ENCODE measurements at regions not wholly inside any gene's neighbourhood (a gene's known extent, or its start where the extent isn't known, plus 50 kb on each side); places are given as distances from the start of the nearest gene placed in this dataset.
"Not testable (repeated sequence)": the region's sequence is repeated elsewhere in the genome, so short reads cannot be mapped to it uniquely, and the experiment has no call there.

DNA sequence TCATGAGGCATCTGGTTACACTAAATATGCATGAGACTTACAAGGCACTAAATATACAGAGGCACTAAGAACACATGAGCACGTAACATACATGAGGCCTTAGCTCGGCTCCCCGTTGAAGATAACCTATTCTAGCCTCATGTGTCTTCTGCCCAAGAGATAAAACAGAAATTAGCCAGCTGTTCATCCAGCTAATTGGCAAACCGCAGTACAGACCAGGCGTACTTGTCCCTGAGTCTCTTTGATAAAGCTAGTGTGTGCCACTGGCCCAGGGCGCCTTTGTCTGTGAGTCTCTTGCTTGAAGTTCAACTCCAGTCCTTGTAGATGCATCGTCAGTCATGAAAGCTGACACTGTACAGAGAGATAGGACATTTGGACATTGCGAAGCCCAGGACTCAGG lies 121.9 kb upstream of the SPATA12 start:
- Histone ChIP-seq H3K4me3 (ENCODE audit: extremely low read depth, insufficient read depth, low read length, poor library complexity, severe bottlenecking) (no peak overlapping the region), H3K9me3 (ENCODE audit: control insufficient read depth, low read length) (peaks cover 11% of the 10 kb centered on the region), H3K4me1 (ENCODE audit: control insufficient read depth, insufficient read depth, low read length, poor library complexity, severe bottlenecking) (peaks cover 4% of the 10 kb centered on the region), H3K27ac (ENCODE audit: low read depth, low read length, severe bottlenecking) (no peak overlapping the region), H3K36me3 (ENCODE audit: control insufficient read depth, insufficient read depth, low read length) (no peaks in the 10 kb centered on the region)
- 93 to 96% methylated on average over 8 of the region's 8 CpGs for WGBS, 2 experiments (ENCODE audit: insufficient coverage in 2 of 2)

DNA sequence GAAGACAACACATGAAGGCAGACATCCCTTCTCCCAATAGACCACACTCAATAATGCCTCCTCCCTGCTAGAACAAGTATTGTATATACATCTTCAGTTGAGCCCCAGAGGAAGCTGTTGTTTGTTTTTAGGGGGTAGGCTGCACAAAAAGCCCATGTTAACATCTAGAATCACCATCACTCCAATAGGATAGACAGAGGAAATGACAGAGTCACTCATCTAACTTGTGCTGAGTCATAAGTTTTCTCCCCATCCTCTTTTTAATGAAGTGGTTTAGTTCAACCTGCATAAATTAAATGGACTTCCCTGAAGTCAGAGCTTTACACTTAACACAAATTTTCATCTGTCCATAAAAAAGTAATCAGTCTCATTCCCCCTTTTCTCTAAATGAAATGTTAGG lies 122.9 kb upstream of the SPATA12 start:
- H3K9me3 ChIP-seq (ENCODE audit: control insufficient read depth, low read length): peaks cover 13% of the 10 kb centered on the region
- H3K4me1 ChIP-seq (ENCODE audit: control insufficient read depth, insufficient read depth, low read length, poor library complexity, severe bottlenecking): peaks cover 4% of the 10 kb centered on the region
- no peaks in the 10 kb centered on the region for H3K36me3 ChIP-seq (ENCODE audit: control insufficient read depth, insufficient read depth, low read length)
- H3K27ac ChIP-seq (ENCODE audit: low read depth, low read length, severe bottlenecking): peak overlapping the region; percentile 45
- no peak overlapping the region for H3K4me3 ChIP-seq (ENCODE audit: extremely low read depth, insufficient read depth, low read length, poor library complexity, severe bottlenecking)

- Histone ChIP-seq H3K9me3 (ENCODE audit: control insufficient read depth, low read length) (peaks cover 13% of the 10 kb centered on the region), H3K36me3 (ENCODE audit: control insufficient read depth, insufficient read depth, low read length) (no peaks in the 10 kb centered on the region), H3K4me3 (ENCODE audit: extremely low read depth, insufficient read depth, low read length, poor library complexity, severe bottlenecking) (no peak overlapping the region), H3K27ac (ENCODE audit: low read depth, low read length, severe bottlenecking) (no peak overlapping the region), H3K4me1 (ENCODE audit: control insufficient read depth, insufficient read depth, low read length, poor library complexity, severe bottlenecking) (peaks cover 8% of the 10 kb centered on the region)
- WGBS, 2 experiments (ENCODE audit: insufficient coverage in 2 of 2): 100% methylated on average over 1 of the region's 1 CpG
These were observed 124.7 kb upstream of the SPATA12 start for GRCh38 chr3:56935811-56936210.

GRCh38 chr3:56934481-56934880 lies 126.0 kb upstream of the SPATA12 start:
- 93 to 94% methylated on average over 14 to 21 of the region's 26 CpGs for WGBS, 2 experiments (ENCODE audit: insufficient coverage in 2 of 2)
- H3K4me1 ChIP-seq (ENCODE audit: control insufficient read depth, insufficient read depth, low read length, poor library complexity, severe bottlenecking): peaks cover 22% of the 10 kb centered on the region
- H3K4me3 ChIP-seq (ENCODE audit: extremely low read depth, insufficient read depth, low read length, poor library complexity, severe bottlenecking): not testable (repeated sequence)

GRCh38 chr3:56933803-56934202 lies 126.7 kb upstream of the SPATA12 start:
- Histone ChIP-seq H3K36me3 (ENCODE audit: control insufficient read depth, insufficient read depth, low read length) (no peaks in the 10 kb centered on the region), H3K4me1 (ENCODE audit: control insufficient read depth, insufficient read depth, low read length, poor library complexity, severe bottlenecking) (peaks cover 27% of the 10 kb centered on the region), H3K9me3 (ENCODE audit: control insufficient read depth, low read length) (peaks cover 13% of the 10 kb centered on the region), H3K27ac (ENCODE audit: low read depth, low read length, severe bottlenecking) (no peak overlapping the region), H3K4me3 (ENCODE audit: extremely low read depth, insufficient read depth, low read length, poor library complexity, severe bottlenecking) (no peak overlapping the region)
- WGBS, 2 experiments (ENCODE audit: insufficient coverage in 2 of 2): 100% methylated on average over 1 of the region's 1 CpG; no CpG with 5 or more reads in 1 of the 2 experiments

More at GRCh38 chr3:56934481-56934880, 126.0 kb upstream of the SPATA12 start:
- not testable (repeated sequence) for H3K27ac ChIP-seq (ENCODE audit: low read depth, low read length, severe bottlenecking); H3K36me3 ChIP-seq (ENCODE audit: control insufficient read depth, insufficient read depth, low read length)
- H3K9me3 ChIP-seq (ENCODE audit: control insufficient read depth, low read length): peaks cover 13% of the 10 kb centered on the region

DNA sequence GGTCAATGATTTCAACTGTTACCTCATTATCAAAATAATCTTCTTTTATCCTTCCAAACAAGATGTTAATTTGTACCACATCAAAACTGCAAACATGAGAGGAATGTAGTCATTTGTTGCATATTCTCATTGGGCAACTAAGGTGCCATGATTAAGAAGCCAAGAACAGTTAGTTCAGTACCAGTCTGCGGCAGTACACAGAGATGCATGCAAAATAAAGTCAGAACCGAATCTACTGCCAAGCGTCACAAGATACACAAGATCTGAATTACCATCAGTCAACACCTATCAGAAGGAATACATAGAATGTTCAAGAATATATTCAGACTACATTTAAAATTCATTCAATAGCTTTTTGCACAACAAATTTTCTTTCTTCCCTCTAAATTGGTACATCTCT lies 127.6 kb upstream of the SPATA12 start:
- H3K4me3 ChIP-seq (ENCODE audit: extremely low read depth, insufficient read depth, low read length, poor library complexity, severe bottlenecking): no peak overlapping the region
- peaks cover 36% of the 10 kb centered on the region for H3K4me1 ChIP-seq (ENCODE audit: control insufficient read depth, insufficient read depth, low read length, poor library complexity, severe bottlenecking)
- H3K9me3 ChIP-seq (ENCODE audit: control insufficient read depth, low read length): peaks cover 13% of the 10 kb centered on the region
- no peaks in the 10 kb centered on the region for H3K36me3 ChIP-seq (ENCODE audit: control insufficient read depth, insufficient read depth, low read length)
- 95 to 100% methylated on average over 2 to 3 of the region's 3 CpGs for WGBS, 2 experiments (ENCODE audit: insufficient coverage in 2 of 2)
- H3K27ac ChIP-seq (ENCODE audit: low read depth, low read length, severe bottlenecking): no peak overlapping the region

- Histone ChIP-seq H3K36me3 (ENCODE audit: control insufficient read depth, insufficient read depth, low read length) (no peaks in the 10 kb centered on the region), H3K4me3 (ENCODE audit: extremely low read depth, insufficient read depth, low read length, poor library complexity, severe bottlenecking) (no peak overlapping the region), H3K27ac (ENCODE audit: low read depth, low read length, severe bottlenecking) (no peak overlapping the region), H3K9me3 (ENCODE audit: control insufficient read depth, low read length) (peaks cover 13% of the 10 kb centered on the region), H3K4me1 (ENCODE audit: control insufficient read depth, insufficient read depth, low read length, poor library complexity, severe bottlenecking) (peaks cover 40% of the 10 kb centered on the region)
These were observed 128.6 kb upstream of the SPATA12 start for GRCh38 chr3:56931836-56932235.

- WGBS, 2 experiments (ENCODE audit: insufficient coverage in 2 of 2): 91 to 96% methylated on average over 4 to 5 of the region's 5 CpGs
These were observed 129.0 kb upstream of the ARHGEF3 start for GRCh38 chr3:56930706-56931105.

DNA sequence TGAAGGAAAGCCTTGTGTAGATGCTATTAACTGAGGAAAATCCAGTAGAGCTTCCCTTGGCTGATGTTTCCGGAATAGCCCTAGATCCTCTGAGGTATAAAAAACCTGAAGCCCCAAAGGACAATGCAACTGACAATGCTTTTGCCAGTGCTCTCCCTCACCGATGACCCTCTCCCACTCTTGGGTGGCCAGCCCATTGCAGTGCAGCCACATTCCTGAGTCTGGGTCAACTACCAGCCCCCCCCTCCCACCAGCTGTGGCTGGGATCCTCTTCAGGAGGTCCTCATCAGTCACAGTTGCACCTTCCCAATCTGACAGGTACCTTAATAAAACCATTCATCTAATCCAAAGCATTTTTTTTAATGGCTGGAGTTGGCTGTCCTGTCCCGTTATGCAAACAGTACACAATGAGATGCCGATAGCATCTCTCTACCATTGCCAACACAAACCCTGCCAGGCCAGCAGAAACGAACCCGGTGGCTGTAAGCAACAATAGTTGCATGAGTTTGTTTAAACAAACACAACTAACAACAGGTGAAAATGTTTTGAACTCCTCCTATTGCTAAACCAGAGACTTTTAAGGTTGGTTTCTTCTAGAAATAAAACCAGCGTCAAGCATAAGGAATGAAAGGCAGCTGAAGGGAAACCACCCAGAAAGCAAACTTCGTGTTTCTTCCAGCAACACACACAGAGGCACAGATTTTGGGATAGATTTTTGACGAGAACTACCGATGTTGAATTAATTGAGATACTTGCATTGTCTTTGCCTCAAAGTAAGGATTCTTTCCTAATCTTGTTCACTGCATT lies 128.3 kb upstream of the ARHGEF3 start:
- Histone ChIP-seq H3K9me3 (ENCODE audit: control insufficient read depth, low read length) (peaks cover 13% of the 10 kb centered on the region), H3K4me1 (ENCODE audit: control insufficient read depth, insufficient read depth, low read length, poor library complexity, severe bottlenecking) (peaks cover 52% of the 10 kb centered on the region), H3K4me3 (ENCODE audit: extremely low read depth, insufficient read depth, low read length, poor library complexity, severe bottlenecking) (no peak overlapping the region), H3K27ac (ENCODE audit: low read depth, low read length, severe bottlenecking) (no peak overlapping the region), H3K36me3 (ENCODE audit: control insufficient read depth, insufficient read depth, low read length) (no peaks in the 10 kb centered on the region)
- WGBS, 2 experiments (ENCODE audit: insufficient coverage in 2 of 2): 95 to 97% methylated on average over 5 of the region's 10 CpGs

More at GRCh38 chr3:56930706-56931105, 129.0 kb upstream of the ARHGEF3 start:
- Histone ChIP-seq H3K4me1 (ENCODE audit: control insufficient read depth, insufficient read depth, low read length, poor library complexity, severe bottlenecking) (peaks cover 51% of the 10 kb centered on the region), H3K27ac (ENCODE audit: low read depth, low read length, severe bottlenecking) (no peak overlapping the region), H3K36me3 (ENCODE audit: control insufficient read depth, insufficient read depth, low read length) (no peaks in the 10 kb centered on the region), H3K9me3 (ENCODE audit: control insufficient read depth, low read length) (peaks cover 13% of the 10 kb centered on the region), H3K4me3 (ENCODE audit: extremely low read depth, insufficient read depth, low read length, poor library complexity, severe bottlenecking) (no peak overlapping the region)

GRCh38 chr3:56928379-56929068 lies 126.8 kb upstream of the ARHGEF3 start:
- WGBS, 2 experiments (ENCODE audit: insufficient coverage in 2 of 2): 31 to 53% methylated on average over 3 of the region's 3 CpGs
- Histone ChIP-seq H3K4me1 (ENCODE audit: control insufficient read depth, insufficient read depth, low read length, poor library complexity, severe bottlenecking) (peaks cover 66% of the 10 kb centered on the region), H3K4me3 (ENCODE audit: extremely low read depth, insufficient read depth, low read length, poor library complexity, severe bottlenecking) (no peak overlapping the region), H3K27ac (ENCODE audit: low read depth, low read length, severe bottlenecking) (peak overlapping the region; percentile 94), H3K36me3 (ENCODE audit: control insufficient read depth, insufficient read depth, low read length) (no peaks in the 10 kb centered on the region), H3K9me3 (ENCODE audit: control insufficient read depth, low read length) (peaks cover 2% of the 10 kb centered on the region)

GRCh38 chr3:56927855-56928254 lies 126.1 kb upstream of the ARHGEF3 start:
- peak overlapping the region; percentile 94 for H3K27ac ChIP-seq (ENCODE audit: low read depth, low read length, severe bottlenecking)
- peaks cover 71% of the 10 kb centered on the region for H3K4me1 ChIP-seq (ENCODE audit: control insufficient read depth, insufficient read depth, low read length, poor library complexity, severe bottlenecking)
- no peaks in the 10 kb centered on the region for H3K9me3 ChIP-seq (ENCODE audit: control insufficient read depth, low read length)
- H3K36me3 ChIP-seq (ENCODE audit: control insufficient read depth, insufficient read depth, low read length): no peaks in the 10 kb centered on the region
- 92 to 95% methylated on average over 2 of the region's 2 CpGs for WGBS, 2 experiments (ENCODE audit: insufficient coverage in 2 of 2)
- no peak overlapping the region for H3K4me3 ChIP-seq (ENCODE audit: extremely low read depth, insufficient read depth, low read length, poor library complexity, severe bottlenecking)

Measured in mesodermal cell (in vitro differentiated cells).